ENCODE measurements at regions not wholly inside any gene's neighbourhood (a gene's known extent, or its start where the extent isn't known, plus 50 kb on each side); places are given as distances from the start of the nearest gene placed in this dataset.

- Mint-ChIP-seq H3K27ac (no peak overlapping the region), H3K36me3 (ENCODE audit: low read depth) (peaks cover 4% of the 10 kb centered on the region)
Measured at GRCh38 chr13:73272831-73273230, 214.0 kb downstream of the KLF5 start.

GRCh38 chr13:73268306-73268705 is 209.5 kb downstream of the KLF5 start:
- H3K4me1 Mint-ChIP-seq (ENCODE audit: low read depth): no peaks in the 10 kb centered on the region
- peaks cover 4% of the 10 kb centered on the region for H3K27me3 Mint-ChIP-seq
- peaks cover 9% of the 10 kb centered on the region for H3K9me3 Mint-ChIP-seq
- H3K4me3 Mint-ChIP-seq: no peak overlapping the region
- no peak overlapping the region for H3K27ac Mint-ChIP-seq
- H3K36me3 Mint-ChIP-seq (ENCODE audit: low read depth): peaks cover 4% of the 10 kb centered on the region

More at GRCh38 chr13:73272831-73273230, 214.0 kb downstream of the KLF5 start:
- H3K4me1 Mint-ChIP-seq (ENCODE audit: low read depth): peaks cover 6% of the 10 kb centered on the region
- no peaks in the 10 kb centered on the region for H3K27me3 Mint-ChIP-seq
- H3K4me3 Mint-ChIP-seq: no peak overlapping the region
- H3K9me3 Mint-ChIP-seq: peaks cover 19% of the 10 kb centered on the region

- H3K9me3 Mint-ChIP-seq: peaks cover 9% of the 10 kb centered on the region
- no peaks in the 10 kb centered on the region for H3K4me1 Mint-ChIP-seq (ENCODE audit: low read depth)
- H3K27me3 Mint-ChIP-seq: peaks cover 4% of the 10 kb centered on the region
- no peak overlapping the region for H3K4me3 Mint-ChIP-seq
- peaks cover 4% of the 10 kb centered on the region for H3K36me3 Mint-ChIP-seq (ENCODE audit: low read depth)
- H3K27ac Mint-ChIP-seq: no peak overlapping the region
Measured at GRCh38 chr13:73266640-73267180, 207.9 kb downstream of the KLF5 start.

DNA sequence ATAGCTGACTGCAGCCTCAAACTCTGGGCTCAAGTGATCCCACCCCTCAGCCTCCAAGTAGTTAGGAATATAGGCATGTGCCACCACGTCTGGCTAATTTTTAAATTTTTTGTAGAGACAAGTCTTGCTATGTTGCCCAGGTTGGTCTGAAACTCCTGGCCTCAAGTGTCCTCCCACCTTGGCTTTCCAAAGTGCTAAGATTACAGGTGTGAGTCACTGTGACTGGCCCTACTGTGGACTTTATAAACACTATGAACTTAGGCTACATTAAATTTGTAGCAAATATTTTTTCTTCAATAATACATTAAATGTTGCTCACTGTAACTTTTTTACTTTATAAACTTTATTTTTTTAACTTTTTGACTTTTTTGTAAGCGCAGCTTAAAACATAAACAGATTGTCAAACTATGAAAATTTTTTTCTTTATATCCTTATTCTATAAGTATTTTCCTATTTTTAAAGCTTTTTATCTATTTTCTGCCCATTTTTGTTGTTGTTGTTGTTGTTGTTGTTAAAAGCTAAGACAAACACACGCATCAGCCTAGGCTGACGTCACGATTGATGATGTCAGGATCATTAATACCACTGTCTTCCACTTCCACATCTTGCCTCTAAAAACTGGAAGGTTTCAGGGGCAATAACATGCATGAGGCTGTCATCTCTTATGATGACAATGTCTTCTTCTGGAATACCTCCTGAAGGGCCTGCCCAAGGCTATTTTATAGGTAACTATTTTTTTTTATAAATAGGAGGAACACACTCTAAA is 204.2 kb downstream of the KLF5 start:
- H3K36me3 Mint-ChIP-seq (ENCODE audit: low read depth): no peaks in the 10 kb centered on the region

DNA sequence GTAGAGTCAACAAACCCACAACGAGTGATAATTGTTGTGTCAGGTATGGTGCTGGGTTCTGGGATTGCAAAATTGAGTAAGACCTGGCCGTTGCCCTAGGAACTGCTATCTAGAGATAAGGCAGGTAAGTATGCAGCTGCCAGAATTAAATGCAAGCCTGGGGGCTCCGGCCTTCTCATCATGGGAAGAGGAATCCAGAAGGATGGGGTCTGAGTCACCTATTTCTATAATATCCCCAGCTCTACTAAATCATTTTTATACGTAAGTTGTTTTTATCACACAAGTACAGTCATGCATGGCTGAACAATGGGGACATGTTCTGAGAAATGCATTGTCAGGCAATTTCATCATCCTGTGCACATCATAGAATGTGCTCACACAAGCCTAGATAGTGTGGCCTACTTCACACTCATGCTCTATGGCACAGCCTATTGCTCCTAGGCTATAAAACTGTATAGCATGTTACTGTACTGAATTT is 203.0 kb downstream of the KLF5 start:
- Mint-ChIP-seq H3K9me3 (no peaks in the 10 kb centered on the region), H3K27ac (no peak overlapping the region), H3K36me3 (ENCODE audit: low read depth) (no peaks in the 10 kb centered on the region), H3K27me3 (peaks cover 7% of the 10 kb centered on the region), H3K4me1 (ENCODE audit: low read depth) (no peaks in the 10 kb centered on the region), H3K4me3 (no peak overlapping the region)

More for the DNA sequence above, 204.2 kb downstream of the KLF5 start:
- no peak overlapping the region for H3K27ac Mint-ChIP-seq
- no peaks in the 10 kb centered on the region for H3K4me1 Mint-ChIP-seq (ENCODE audit: low read depth)
- no peak overlapping the region for H3K4me3 Mint-ChIP-seq
- H3K27me3 Mint-ChIP-seq: peaks cover 7% of the 10 kb centered on the region
- no peaks in the 10 kb centered on the region for H3K9me3 Mint-ChIP-seq

- Mint-ChIP-seq H3K36me3 (ENCODE audit: low read depth) (no peaks in the 10 kb centered on the region), H3K27me3 (peaks cover 3% of the 10 kb centered on the region), H3K4me3 (no peak overlapping the region), H3K4me1 (ENCODE audit: low read depth) (no peaks in the 10 kb centered on the region), H3K27ac (no peak overlapping the region), H3K9me3 (no peaks in the 10 kb centered on the region)
Measured at GRCh38 chr13:73259061-73260017, 200.5 kb downstream of the KLF5 start.

GRCh38 chr13:73258406-73258805 is 199.6 kb downstream of the KLF5 start:
- no peak overlapping the region for H3K27ac Mint-ChIP-seq
- H3K4me3 Mint-ChIP-seq: no peak overlapping the region
- no peaks in the 10 kb centered on the region for H3K36me3 Mint-ChIP-seq (ENCODE audit: low read depth)
- H3K4me1 Mint-ChIP-seq (ENCODE audit: low read depth): no peaks in the 10 kb centered on the region
- peaks cover 3% of the 10 kb centered on the region for H3K27me3 Mint-ChIP-seq
- H3K9me3 Mint-ChIP-seq: no peaks in the 10 kb centered on the region

DNA sequence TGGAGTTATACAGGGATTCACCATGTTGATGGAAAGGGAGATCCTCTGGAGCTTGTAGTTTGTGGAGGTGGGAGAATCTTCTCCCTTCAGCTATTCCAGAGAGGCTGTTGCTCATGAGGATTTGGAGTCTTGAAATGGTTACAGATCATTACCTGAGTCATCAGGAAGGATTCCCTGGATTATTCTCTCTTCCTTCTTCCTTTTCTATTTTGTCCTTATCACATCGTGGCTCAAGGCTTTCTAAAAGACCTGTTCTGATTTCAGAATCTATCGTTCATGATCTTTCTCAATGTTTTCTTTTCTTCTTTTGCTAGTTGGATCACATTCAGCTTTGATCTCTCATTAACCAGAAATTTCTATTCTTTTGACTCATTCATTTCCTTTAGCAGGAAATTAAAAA is 196.0 kb downstream of the KLF5 start:
- H3K27me3 Mint-ChIP-seq: peaks cover 3% of the 10 kb centered on the region
- H3K36me3 Mint-ChIP-seq (ENCODE audit: low read depth): no peaks in the 10 kb centered on the region
- no peak overlapping the region for H3K4me3 Mint-ChIP-seq
- no peak overlapping the region for H3K27ac Mint-ChIP-seq
- no peaks in the 10 kb centered on the region for H3K9me3 Mint-ChIP-seq
- H3K4me1 Mint-ChIP-seq (ENCODE audit: low read depth): no peaks in the 10 kb centered on the region

- Mint-ChIP-seq H3K36me3 (ENCODE audit: low read depth) (no peaks in the 10 kb centered on the region), H3K4me3 (no peak overlapping the region), H3K4me1 (ENCODE audit: low read depth) (no peaks in the 10 kb centered on the region), H3K9me3 (no peaks in the 10 kb centered on the region), H3K27ac (no peak overlapping the region), H3K27me3 (no peaks in the 10 kb centered on the region)
Measured at GRCh38 chr13:73251626-73252265, 192.9 kb downstream of the KLF5 start.

DNA sequence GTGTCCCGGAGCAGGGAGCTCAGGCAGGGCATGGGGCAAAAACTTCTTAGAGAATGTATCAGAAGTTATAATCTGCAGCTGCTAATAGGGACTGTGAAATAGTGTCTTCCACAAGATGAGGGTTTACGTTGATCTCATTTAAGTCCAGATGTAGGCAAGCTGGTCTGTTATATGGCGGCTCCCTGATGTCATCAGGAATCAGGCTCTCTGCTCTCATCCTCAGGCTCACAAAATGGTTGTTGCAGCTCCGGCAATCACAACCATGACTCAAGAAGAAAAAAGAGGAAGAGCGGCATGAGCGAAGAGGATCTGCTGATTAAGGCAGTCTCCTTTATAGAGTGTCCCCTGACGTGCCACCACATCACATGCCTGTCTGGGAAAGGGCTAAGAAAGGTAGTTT is 191.3 kb downstream of the KLF5 start:
- Mint-ChIP-seq H3K36me3 (ENCODE audit: low read depth) (no peaks in the 10 kb centered on the region), H3K27ac (no peak overlapping the region), H3K27me3 (no peaks in the 10 kb centered on the region), H3K9me3 (no peaks in the 10 kb centered on the region), H3K4me3 (no peak overlapping the region), H3K4me1 (ENCODE audit: low read depth) (no peaks in the 10 kb centered on the region)

DNA sequence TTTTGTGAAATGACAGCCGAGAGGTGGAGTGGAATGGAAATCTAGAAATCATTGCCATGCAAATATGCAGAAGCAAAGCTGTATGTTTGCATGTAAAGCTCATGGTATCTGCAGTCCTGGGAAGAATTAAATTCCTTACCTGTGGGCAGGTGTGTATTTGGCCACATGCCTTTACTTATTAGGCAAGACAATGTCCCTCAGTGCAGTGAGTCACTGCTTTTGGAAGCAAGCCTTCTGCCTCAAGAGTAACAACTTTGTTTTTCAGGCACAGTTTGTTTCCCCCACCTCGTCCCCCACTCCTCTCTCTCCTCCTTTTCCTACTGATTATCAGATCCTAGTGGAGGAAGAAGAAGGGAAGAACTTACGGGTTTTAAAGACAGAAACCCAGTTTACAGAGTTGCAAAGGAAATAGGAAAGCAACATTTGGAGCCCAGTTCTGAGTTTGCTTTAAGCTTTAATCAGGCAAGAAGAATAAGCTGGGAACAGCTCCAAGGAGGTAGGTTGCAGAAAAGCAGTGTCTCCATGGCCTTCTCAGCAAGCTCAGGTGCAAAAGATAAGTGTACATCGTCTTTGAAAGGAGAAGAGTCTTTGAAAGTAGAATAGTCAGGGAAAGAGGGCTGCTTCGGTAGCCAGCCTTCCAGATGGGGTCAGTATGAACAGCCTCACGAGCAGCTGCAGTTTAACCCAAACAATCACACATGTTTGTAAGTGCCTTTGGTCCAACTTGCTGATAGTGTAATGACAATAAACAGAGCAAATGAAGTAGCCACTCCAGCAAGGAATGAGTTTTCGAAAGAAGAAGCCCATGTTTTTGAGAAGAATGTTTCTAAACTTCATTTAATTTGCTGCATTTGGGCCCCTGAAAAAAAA is 190.1 kb downstream of the KLF5 start:
- H3K9me3 Mint-ChIP-seq: no peaks in the 10 kb centered on the region
- H3K36me3 Mint-ChIP-seq (ENCODE audit: low read depth): no peaks in the 10 kb centered on the region
- H3K27ac Mint-ChIP-seq: no peak overlapping the region
- no peaks in the 10 kb centered on the region for H3K27me3 Mint-ChIP-seq
- no peaks in the 10 kb centered on the region for H3K4me1 Mint-ChIP-seq (ENCODE audit: low read depth)
- no peak overlapping the region for H3K4me3 Mint-ChIP-seq

DNA sequence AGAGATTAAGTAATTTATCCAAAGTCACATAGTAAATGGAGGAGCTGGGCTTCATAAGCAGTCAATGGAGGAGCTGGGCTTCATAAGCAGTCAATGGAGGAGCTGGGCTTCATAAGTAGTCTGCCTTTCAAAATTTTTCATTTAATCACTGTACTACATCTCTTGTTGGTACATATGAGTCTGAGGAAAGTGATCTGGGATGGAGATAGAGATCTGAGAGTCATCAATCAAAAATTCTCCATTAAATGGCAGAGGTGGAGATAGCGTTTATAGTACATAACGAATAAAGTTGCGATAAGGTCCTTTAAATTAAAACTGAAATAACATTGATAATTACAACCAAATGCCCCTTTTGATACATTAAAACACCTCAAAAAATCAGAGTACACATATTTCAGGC is 189.3 kb downstream of the KLF5 start:
- H3K4me3 Mint-ChIP-seq: no peak overlapping the region
- H3K27ac Mint-ChIP-seq: no peak overlapping the region
- H3K27me3 Mint-ChIP-seq: no peaks in the 10 kb centered on the region
- no peaks in the 10 kb centered on the region for H3K9me3 Mint-ChIP-seq
- H3K36me3 Mint-ChIP-seq (ENCODE audit: low read depth): no peaks in the 10 kb centered on the region
- H3K4me1 Mint-ChIP-seq (ENCODE audit: low read depth): no peaks in the 10 kb centered on the region

- no peaks in the 10 kb centered on the region for H3K36me3 Mint-ChIP-seq (ENCODE audit: low read depth)
- no peaks in the 10 kb centered on the region for H3K27me3 Mint-ChIP-seq
- H3K4me3 Mint-ChIP-seq: no peak overlapping the region
- H3K27ac Mint-ChIP-seq: no peak overlapping the region
- no peaks in the 10 kb centered on the region for H3K9me3 Mint-ChIP-seq
- no peaks in the 10 kb centered on the region for H3K4me1 Mint-ChIP-seq (ENCODE audit: low read depth)
Measured at GRCh38 chr13:73245246-73245645, 186.4 kb downstream of the KLF5 start.

DNA sequence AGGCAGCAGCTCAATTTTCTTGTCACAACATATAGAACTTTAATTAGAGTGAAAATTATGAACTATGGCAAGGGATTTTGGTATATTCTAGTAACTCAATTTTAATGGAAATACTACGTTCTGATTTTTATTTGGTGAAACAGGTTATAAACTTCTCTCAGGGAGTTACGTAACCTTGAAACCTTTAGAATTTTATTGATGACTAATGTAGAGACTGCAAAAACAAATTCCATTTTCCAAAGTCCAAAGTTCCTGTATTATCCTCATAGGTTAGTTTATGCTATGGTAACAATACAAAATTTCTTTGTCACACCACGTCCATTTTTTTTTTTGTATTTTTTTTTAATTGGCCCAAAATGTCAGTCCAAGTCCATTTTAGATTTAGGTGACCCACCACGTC is 185.7 kb downstream of the KLF5 start:
- no peak overlapping the region for H3K4me3 Mint-ChIP-seq
- no peak overlapping the region for H3K27ac Mint-ChIP-seq
- no peaks in the 10 kb centered on the region for H3K9me3 Mint-ChIP-seq
- no peaks in the 10 kb centered on the region for H3K27me3 Mint-ChIP-seq
- H3K36me3 Mint-ChIP-seq (ENCODE audit: low read depth): no peaks in the 10 kb centered on the region
- H3K4me1 Mint-ChIP-seq (ENCODE audit: low read depth): no peaks in the 10 kb centered on the region

Measured in stimulated activated naive CD8-positive, alpha-beta T cell treated with anti-CD3 and anti-CD28 coated beads, Interleukin-15, Interleukin-2, amounts not matched to agents 100 ng/mL and 50 ng/mL, for 24 hours (primary cell).